Thyroid gland (tissue), 4 donors: ENCODE measurements at regions not wholly inside any gene's neighbourhood (a gene's known extent, or its start where the extent isn't known, plus 50 kb on each side); places are given as distances from the start of the nearest gene placed in this dataset.

ENCODE experiments used
- DNase-seq, 2 donors: peaks; one replicate each; pipeline ENCODE4 v3.0.0-alpha.2; 2019
- H3K27ac ChIP-seq, 3 donors: fragments of 200-600 bp; sonication (generic); 1 replicate in 2 of 3; 2 replicates in 1 of 3; pipeline ENCODE4 v1.5.1; 2016 to 2019; ENCODE audit warnings: mild to moderate bottlenecking in 1 of 3, moderate library complexity in 1 of 3
- H3K27me3 ChIP-seq: fragments of 200-600 bp; sonication (generic); one replicate; pipeline ENCODE4 v1.5.1; 2019
- H3K36me3 ChIP-seq, 2 donors: fragments of 200-600 bp; sonication (generic); one replicate each; pipeline ENCODE4 v1.5.1; 2016 to 2019
- H3K4me1 ChIP-seq, 2 donors: fragments of 200-600 bp; sonication (generic); one replicate each; pipeline ENCODE4 v1.5.1; 2017 to 2019
- H3K4me3 ChIP-seq, 3 donors: fragments of 200-600 bp; sonication (generic); replicated peaks in 1 of 3; 1 replicate in 2 of 3; 2 replicates in 1 of 3; pipeline ENCODE4 v1.5.1; 2016; ENCODE audit warnings: mild to moderate bottlenecking in 1 of 3
- H3K9me3 ChIP-seq: fragments of 200-600 bp; sonication (generic); one replicate; pipeline ENCODE4 v1.5.1; 2017
- CTCF ChIP-seq, 6 experiments: fragments of 200-600 bp in 3 of 6; fragments of 450-650 bp in 3 of 6; sonication (generic) in 3 of 6; IDR thresholded peaks; one replicate each; pipeline ENCODE4 v1.5.1; 2016 to 2019; ENCODE audit warnings: antibody characterized with exemption in 6 of 6, mild to moderate bottlenecking in 2 of 6, inconsistent platforms in 1 of 6, moderate library complexity in 1 of 6
- POLR2A ChIP-seq, 2 donors: fragments of 450-650 bp; IDR thresholded peaks; one replicate each; pipeline ENCODE4 v1.6.1; 2017; ENCODE audit warnings: antibody characterized with exemption in 2 of 2, mild to moderate bottlenecking in 2 of 2, moderate library complexity in 1 of 2
- WGBS, 2 donors: methylation state at CpG; one replicate each; pipeline ENCODE4 v1.1.5; 2017; 5-methylcytosine and 5-hydroxymethylcytosine counted together
- intact Hi-C: fragments of 100-400 bp; cut with DNase I; formaldehyde crosslinking; loops from one replicate; pipeline ENCODE4 v1.15.1; 2023

DNA sequence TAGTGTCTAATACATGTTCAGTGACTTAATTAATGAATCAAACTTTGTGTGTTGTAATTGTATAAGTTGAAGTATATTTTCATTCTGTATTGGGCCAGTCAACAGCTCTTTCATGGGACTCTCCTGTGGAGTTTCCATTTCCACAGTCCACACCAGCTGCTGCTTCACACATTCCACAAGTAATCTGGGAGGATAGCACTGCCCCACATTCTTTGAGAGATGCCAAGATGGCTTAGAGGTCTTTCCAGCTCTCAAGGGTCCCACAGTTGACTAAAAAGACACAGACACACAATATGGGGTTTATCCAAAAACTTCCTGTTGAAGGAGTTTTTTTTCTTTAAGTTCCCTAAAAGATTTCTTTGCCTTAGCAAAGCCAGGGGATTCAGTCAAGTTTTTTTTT is 408.3 kb downstream of the AACS start:
- Histone ChIP-seq H3K27ac (no peak overlapping the region), H3K27me3 (no peaks in the 10 kb centered on the region), H3K36me3 (no peaks in the 10 kb centered on the region), H3K4me3 (no peak overlapping the region), H3K9me3 (no peaks in the 10 kb centered on the region), H3K4me1 (no peaks in the 10 kb centered on the region)
- DNase-seq = no peak
- intact Hi-C loops = no loop called here
- TF ChIP-seq CTCF (IDR thresholded peaks at IDR 0.05) (no peak), POLR2A (IDR thresholded peaks at IDR 0.05) (no peak)

DNA sequence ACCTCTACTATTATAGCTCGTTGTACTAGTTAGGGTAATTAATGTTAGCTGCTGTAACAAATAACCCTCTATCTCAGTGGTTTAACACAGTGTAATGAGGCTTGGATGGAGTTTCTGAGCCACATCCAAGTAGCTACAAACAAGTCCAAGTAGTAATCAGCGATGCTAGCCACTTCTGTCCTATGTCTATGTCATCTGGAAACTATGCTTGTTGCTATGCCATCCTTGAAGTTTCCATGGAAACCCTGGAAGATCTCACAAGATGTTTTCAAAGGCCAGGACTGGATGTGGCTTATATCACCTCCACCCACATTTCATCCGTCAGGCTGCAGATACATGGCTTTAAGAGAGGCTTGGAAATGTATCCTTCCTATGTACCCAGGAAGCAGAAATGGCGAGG is 422.1 kb downstream of the AACS start:
- intact Hi-C loops = no loop called here
- Histone ChIP-seq H3K36me3 (no peaks in the 10 kb centered on the region), H3K4me1 (no peaks in the 10 kb centered on the region), H3K4me3 (no peak overlapping the region), H3K9me3 (no peaks in the 10 kb centered on the region), H3K27me3 (no peaks in the 10 kb centered on the region), H3K27ac (no peak overlapping the region)
- WGBS, 2 donors = 78 to 83% methylated on average over 4 of the region's 4 CpGs
- TF ChIP-seq CTCF (IDR thresholded peaks at IDR 0.05) (no peak), POLR2A (IDR thresholded peaks at IDR 0.05) (no peak)
- DNase-seq = no peak

GRCh38 chr12:125491553-125491952 is 426.3 kb downstream of the AACS start:
- H3K4me1 ChIP-seq = no peaks in the 10 kb centered on the region
- TF ChIP-seq POLR2A (IDR thresholded peaks at IDR 0.05) (no peak), CTCF (IDR thresholded peaks at IDR 0.05) (no peak)
- H3K36me3 ChIP-seq = no peaks in the 10 kb centered on the region
- intact Hi-C loops = no loop called here
- no peak overlapping the region for H3K27ac ChIP-seq
- no peaks in the 10 kb centered on the region for H3K27me3 ChIP-seq
- no peak for DNase-seq
- no peaks in the 10 kb centered on the region for H3K9me3 ChIP-seq
- H3K4me3 ChIP-seq = no peak overlapping the region
- WGBS, 2 donors = 58 to 66% methylated on average over 7 of the region's 7 CpGs

GRCh38 chr12:125492354-125493270 is 427.4 kb downstream of the AACS start:
- Histone ChIP-seq H3K9me3 (no peaks in the 10 kb centered on the region), H3K4me1 (no peaks in the 10 kb centered on the region), H3K27ac (no peak overlapping the region), H3K27me3 (no peaks in the 10 kb centered on the region), H3K36me3 (no peaks in the 10 kb centered on the region), H3K4me3 (no peak overlapping the region)
- intact Hi-C loops = no loop called here
- no peak for DNase-seq
- WGBS, 2 donors = 80 to 83% methylated on average over 15 to 16 of the region's 20 CpGs
- no peak for TF ChIP-seq POLR2A (IDR thresholded peaks at IDR 0.05)
- no peak for TF ChIP-seq CTCF (IDR thresholded peaks at IDR 0.05)

DNA sequence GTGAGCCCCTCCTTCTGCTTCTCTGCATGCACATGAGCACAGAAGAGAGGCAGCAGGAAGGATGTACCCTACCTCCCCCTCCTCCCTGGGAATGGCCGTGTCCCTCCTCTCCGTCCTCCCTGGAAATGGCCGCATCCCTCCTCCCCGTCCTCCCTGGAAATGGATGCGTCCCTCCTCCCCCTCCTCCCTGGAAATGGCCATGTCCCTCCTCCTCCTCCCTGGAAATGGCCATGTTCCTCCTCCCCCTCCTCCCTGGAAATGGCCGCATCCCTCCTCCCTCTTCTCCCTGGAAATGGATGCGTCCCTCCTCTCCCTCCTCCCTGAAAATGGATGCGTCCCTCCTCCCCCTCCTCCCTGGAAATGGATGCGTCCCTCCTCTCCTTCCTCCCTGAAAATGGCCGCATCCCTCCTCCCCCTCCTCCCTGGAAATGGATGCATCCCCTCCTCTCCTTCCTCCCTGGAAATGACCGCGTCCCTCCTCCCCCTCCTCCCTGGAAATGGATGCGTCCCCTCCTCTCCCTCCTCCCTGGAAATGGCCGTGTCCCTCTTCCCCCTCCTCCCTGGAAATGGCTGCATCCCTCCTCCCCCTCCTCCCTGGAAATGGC is 428.6 kb downstream of the AACS start:
- Histone ChIP-seq H3K27ac (no peak overlapping the region), H3K4me3 (no peak overlapping the region), H3K9me3 (no peaks in the 10 kb centered on the region), H3K4me1 (no peaks in the 10 kb centered on the region), H3K36me3 (no peaks in the 10 kb centered on the region), H3K27me3 (no peaks in the 10 kb centered on the region)
- intact Hi-C loops = no loop called here
- DNase-seq = no peak
- 82 to 87% methylated on average over 14 of the region's 14 CpGs for WGBS, 2 donors
- TF ChIP-seq POLR2A (IDR thresholded peaks at IDR 0.05) (no peak), CTCF (IDR thresholded peaks at IDR 0.05) (no peak)
